HCT116 (cell line): ENCODE measurements at regions not wholly inside any gene's neighbourhood (a gene's known extent, or its start where the extent isn't known, plus 50 kb on each side); places are given as distances from the start of the nearest gene placed in this dataset.

Source experiments
- ATAC-seq: fragments of 200-7000 bp; cut with Tn5 transposase; 2 replicates; pipeline ENCODE4 v1.9.1; 2020; ENCODE audit warnings: mild to moderate bottlenecking, moderate library complexity
- BruUV-seq: library from RNA; stranded (reverse); fragments of 400-500 nt; replicated peaks from 2 replicates; lab custom pipeline; 2021; lab: Mats Ljungman, UMichigan
- CTCF ChIA-PET: fragments of 300-600 bp; sonication (Branson Sonifier 250); formaldehyde crosslinking; loops from one replicate; lab custom pipeline; 2021; ENCODE audit warnings: antibody characterized with exemption; lab: Charles Lee
- POLR2A ChIA-PET: fragments of 300-600, 350-600 bp; sonication (Branson Sonifier 250); formaldehyde crosslinking; loops from one replicate; lab custom pipeline; 2021; ENCODE audit warnings: antibody characterized with exemption; lab: Charles Lee
- RAD21 ChIA-PET, 2 experiments: fragments of 300-600 bp; sonication (Branson Sonifier 250); formaldehyde crosslinking; loops; one replicate each; lab custom pipeline; 2023; ENCODE audit warnings: low total read pairs in 2 of 2; ENCODE audit not compliant: uncharacterized antibody in 2 of 2, unreplicated experiment in 2 of 2, low non-redundant PET in 1 of 2; lab: Charles Lee
- DNase-seq: peaks from one replicate; pipeline ENCODE4 v3.0.0-alpha.2; 2010; ENCODE audit warnings: low read depth, low spot score
- H2AFZ ChIP-seq: fragments of 200-600 bp; shearing (Covaris generic), sonication (generic); 2 replicates; pipeline ENCODE4 v1.6.1; 2017; ENCODE audit warnings: low read depth, mixed run types, mixed read lengths, antibody characterized with exemption, low read length; ENCODE audit not compliant: poor library complexity, severe bottlenecking
- H3K27ac ChIP-seq: 2 replicates; pipeline ENCODE4 v1.5.1; 2012; ENCODE audit warnings: low read depth, low read length
- H3K27me3 ChIP-seq: fragments of 200-600 bp; sonication (generic); 2 replicates; pipeline ENCODE4 v1.6.1; 2016; ENCODE audit warnings: mixed run types, low read length, mixed read lengths; ENCODE audit not compliant: insufficient read depth
- H3K36me3 ChIP-seq, 2 experiments: fragments of 200-500 bp in 1 of 2; fragments of 200-600 bp in 1 of 2; sonication (Bioruptor generic) in 1 of 2; sonication (generic) in 1 of 2; 2 replicates each; pipeline versions ENCODE4 v1.5.1 to v1.6.1; 2014 to 2016; ENCODE audit warnings: low read length in 2 of 2, inconsistent platforms in 1 of 2, mixed read lengths in 1 of 2, mixed run types in 1 of 2; ENCODE audit not compliant: insufficient read depth in 2 of 2, control insufficient read depth in 1 of 2
- H3K4me1 ChIP-seq, 2 experiments: fragments of 200-600 bp in 1 of 2; sonication (generic) in 1 of 2; 2 replicates each; pipeline versions ENCODE4 v1.5.1 to v1.6.1; 2012 to 2017; ENCODE audit warnings: low read length in 2 of 2, inconsistent platforms in 1 of 2, mild to moderate bottlenecking in 1 of 2, mixed read lengths in 1 of 2, mixed run types in 1 of 2, moderate library complexity in 1 of 2; ENCODE audit not compliant: insufficient read depth in 2 of 2, control insufficient read depth in 1 of 2
- H3K4me2 ChIP-seq: fragments of 200-600 bp; sonication (generic); 2 replicates; pipeline ENCODE4 v1.6.1; 2017; ENCODE audit warnings: mixed run types, low read length, mixed read lengths
- H3K4me3 ChIP-seq, 2 experiments: fragments of 200-600 bp in 1 of 2; sonication (generic) in 1 of 2; replicated peaks in 1 of 2; 2 replicates each; pipeline ENCODE4 v1.5.1; 2011 to 2016; ENCODE audit warnings: low read length in 2 of 2, control low read depth in 1 of 2, low read depth in 1 of 2, mild to moderate bottlenecking in 1 of 2, mixed read lengths in 1 of 2, mixed run types in 1 of 2
- H3K79me2 ChIP-seq: fragments of 200-600 bp; sonication (generic); 2 replicates; pipeline ENCODE4 v1.6.1; 2017; ENCODE audit warnings: mild to moderate bottlenecking, mixed run types, low read length, moderate library complexity, mixed read lengths; ENCODE audit not compliant: insufficient read depth
- H3K9ac ChIP-seq: fragments of 200-600 bp; sonication (generic); 2 replicates; pipeline ENCODE4 v1.6.1; 2016; ENCODE audit warnings: low read length, mixed read lengths
- H3K9me2 ChIP-seq: fragments of 200-600 bp; sonication (generic), shearing (Covaris generic); 2 replicates; pipeline ENCODE4 v1.6.1; 2017; ENCODE audit warnings: mixed run types, mild to moderate bottlenecking, moderate library complexity; ENCODE audit not compliant: insufficient read depth
- H3K9me3 ChIP-seq, 2 experiments: fragments of 200-500 bp in 1 of 2; fragments of 200-600 bp in 1 of 2; sonication (Bioruptor generic) in 1 of 2; sonication (generic) in 1 of 2; 2 replicates each; pipeline ENCODE4 v1.6.1; 2014 to 2017; ENCODE audit warnings: low read length in 2 of 2, mixed read lengths in 2 of 2, inconsistent platforms in 1 of 2, low read depth in 1 of 2, mild to moderate bottlenecking in 1 of 2, mixed run types in 1 of 2, moderate library complexity in 1 of 2; ENCODE audit not compliant: control insufficient read depth in 1 of 2, insufficient read depth in 1 of 2
- H4K20me1 ChIP-seq: fragments of 200-600 bp; sonication (generic), shearing (Covaris generic); 2 replicates; pipeline ENCODE4 v1.6.1; 2017; ENCODE audit warnings: mixed run types, mild to moderate bottlenecking, moderate library complexity; ENCODE audit not compliant: insufficient read depth
- CBX3 ChIP-seq: IDR thresholded peaks from 2 replicates; pipeline ENCODE4 v1.6.1; 2012; ENCODE audit warnings: low read depth
- CEBPB ChIP-seq: IDR thresholded peaks from 2 replicates; pipeline ENCODE4 v1.6.1; 2012; ENCODE audit warnings: low read depth
- CTCF ChIP-seq, 3 experiments: fragments of 200-600 bp in 1 of 3; sonication (generic) in 1 of 3; IDR thresholded peaks in 2 of 3; conservative IDR thresholded peaks in 1 of 3; 2 replicates each; pipeline ENCODE4 v1.5.1; 2012 to 2017; ENCODE audit warnings: low read depth in 2 of 3, low read length in 2 of 3, antibody characterized with exemption in 1 of 3, borderline replicate concordance in 1 of 3, control low read depth in 1 of 3, mild to moderate bottlenecking in 1 of 3, mixed read lengths in 1 of 3, mixed run types in 1 of 3, moderate library complexity in 1 of 3; ENCODE audit not compliant: insufficient read depth in 1 of 3
- EGR1 ChIP-seq: IDR thresholded peaks from 2 replicates; pipeline ENCODE4 v1.6.1; 2012; ENCODE audit warnings: low read depth
- JUND ChIP-seq: IDR thresholded peaks from 2 replicates; pipeline ENCODE4 v1.6.1; 2012
- POLR2A ChIP-seq: IDR thresholded peaks from 2 replicates; pipeline ENCODE4 v1.7.0; 2011; ENCODE audit warnings: borderline replicate concordance; ENCODE audit not compliant: insufficient read depth, insufficient read length; ENCODE audit errors: extremely low read depth
- POLR2AphosphoS5 ChIP-seq: IDR thresholded peaks from 2 replicates; pipeline ENCODE4 v1.6.1; 2011; ENCODE audit warnings: mild to moderate bottlenecking, low read depth, low read length, moderate library complexity
- RAD21 ChIP-seq: IDR thresholded peaks from 2 replicates; pipeline ENCODE4 v1.6.1; 2012; ENCODE audit warnings: low read depth, mild to moderate bottlenecking
- SIN3A ChIP-seq: IDR thresholded peaks from 2 replicates; pipeline ENCODE4 v1.6.1; 2012; ENCODE audit warnings: low read depth
- SRF ChIP-seq: IDR thresholded peaks from 2 replicates; pipeline ENCODE4 v1.6.1; 2012; ENCODE audit warnings: low read depth
- TCF7L2 ChIP-seq: IDR thresholded peaks from 2 replicates; pipeline ENCODE4 v1.7.0; 2011; ENCODE audit warnings: borderline replicate concordance, inconsistent platforms; ENCODE audit not compliant: insufficient read depth, insufficient read length; ENCODE audit errors: extremely low read depth
- ZFX ChIP-seq: fragments of 450-650 bp; IDR thresholded peaks from 2 replicates; pipeline ENCODE4 v1.6.1; 2017
- intact Hi-C: fragments of 100-400 bp; cut with micrococcal nuclease; formaldehyde crosslinking; loops from 2 replicates; pipeline ENCODE4 v1.10.0; 2022
- TF ChIP-seq, protein P1 (sequence below): IDR thresholded peaks from 2 replicates; pipeline ENCODE4 v1.6.1; 2012
- TF ChIP-seq, protein P2 (sequence below): IDR thresholded peaks from 2 replicates; pipeline ENCODE4 v1.6.1; 2011; ENCODE audit warnings: mild to moderate bottlenecking, low read length, moderate library complexity; ENCODE audit not compliant: insufficient replicate concordance; ENCODE audit errors: extremely low read depth
- TF ChIP-seq, protein P3 (sequence below): IDR thresholded peaks from 2 replicates; pipeline ENCODE4 v1.6.1; 2012; ENCODE audit warnings: low read depth

GRCh38 chr2:109070290-109070689 is 58.7 kb upstream of the SH3RF3 start:
- TF ChIP-seq JUND, result no peak
- TF ChIP-seq ZFX, result no peak
- TF ChIP-seq CEBPB, result no peak
- TF ChIP-seq CTCF (IDR thresholded peaks at IDR 0.05 in 2 of 3, conservative IDR thresholded peaks at IDR 0.05 in 1 of 3; ENCODE audit: borderline replicate concordance in 1 of 3, insufficient read depth in 1 of 3, low read depth in 2 of 3, low read length in 2 of 3), result no peak
- TF ChIP-seq, protein P1, sequence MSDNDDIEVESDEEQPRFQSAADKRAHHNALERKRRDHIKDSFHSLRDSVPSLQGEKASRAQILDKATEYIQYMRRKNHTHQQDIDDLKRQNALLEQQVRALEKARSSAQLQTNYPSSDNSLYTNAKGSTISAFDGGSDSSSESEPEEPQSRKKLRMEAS, result no peak
- TF ChIP-seq TCF7L2, result no peak
- no peak for TF ChIP-seq POLR2AphosphoS5
- TF ChIP-seq, protein P2, sequence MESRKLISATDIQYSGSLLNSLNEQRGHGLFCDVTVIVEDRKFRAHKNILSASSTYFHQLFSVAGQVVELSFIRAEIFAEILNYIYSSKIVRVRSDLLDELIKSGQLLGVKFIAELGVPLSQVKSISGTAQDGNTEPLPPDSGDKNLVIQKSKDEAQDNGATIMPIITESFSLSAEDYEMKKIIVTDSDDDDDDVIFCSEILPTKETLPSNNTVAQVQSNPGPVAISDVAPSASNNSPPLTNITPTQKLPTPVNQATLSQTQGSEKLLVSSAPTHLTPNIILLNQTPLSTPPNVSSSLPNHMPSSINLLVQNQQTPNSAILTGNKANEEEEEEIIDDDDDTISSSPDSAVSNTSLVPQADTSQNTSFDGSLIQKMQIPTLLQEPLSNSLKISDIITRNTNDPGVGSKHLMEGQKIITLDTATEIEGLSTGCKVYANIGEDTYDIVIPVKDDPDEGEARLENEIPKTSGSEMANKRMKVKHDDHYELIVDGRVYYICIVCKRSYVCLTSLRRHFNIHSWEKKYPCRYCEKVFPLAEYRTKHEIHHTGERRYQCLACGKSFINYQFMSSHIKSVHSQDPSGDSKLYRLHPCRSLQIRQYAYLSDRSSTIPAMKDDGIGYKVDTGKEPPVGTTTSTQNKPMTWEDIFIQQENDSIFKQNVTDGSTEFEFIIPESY, result no peak
- TF ChIP-seq SIN3A, result no peak
- no peak for TF ChIP-seq POLR2A
- TF ChIP-seq CBX3, result no peak
- TF ChIP-seq SRF, result no peak
- TF ChIP-seq RAD21, result no peak
- TF ChIP-seq, protein P3, sequence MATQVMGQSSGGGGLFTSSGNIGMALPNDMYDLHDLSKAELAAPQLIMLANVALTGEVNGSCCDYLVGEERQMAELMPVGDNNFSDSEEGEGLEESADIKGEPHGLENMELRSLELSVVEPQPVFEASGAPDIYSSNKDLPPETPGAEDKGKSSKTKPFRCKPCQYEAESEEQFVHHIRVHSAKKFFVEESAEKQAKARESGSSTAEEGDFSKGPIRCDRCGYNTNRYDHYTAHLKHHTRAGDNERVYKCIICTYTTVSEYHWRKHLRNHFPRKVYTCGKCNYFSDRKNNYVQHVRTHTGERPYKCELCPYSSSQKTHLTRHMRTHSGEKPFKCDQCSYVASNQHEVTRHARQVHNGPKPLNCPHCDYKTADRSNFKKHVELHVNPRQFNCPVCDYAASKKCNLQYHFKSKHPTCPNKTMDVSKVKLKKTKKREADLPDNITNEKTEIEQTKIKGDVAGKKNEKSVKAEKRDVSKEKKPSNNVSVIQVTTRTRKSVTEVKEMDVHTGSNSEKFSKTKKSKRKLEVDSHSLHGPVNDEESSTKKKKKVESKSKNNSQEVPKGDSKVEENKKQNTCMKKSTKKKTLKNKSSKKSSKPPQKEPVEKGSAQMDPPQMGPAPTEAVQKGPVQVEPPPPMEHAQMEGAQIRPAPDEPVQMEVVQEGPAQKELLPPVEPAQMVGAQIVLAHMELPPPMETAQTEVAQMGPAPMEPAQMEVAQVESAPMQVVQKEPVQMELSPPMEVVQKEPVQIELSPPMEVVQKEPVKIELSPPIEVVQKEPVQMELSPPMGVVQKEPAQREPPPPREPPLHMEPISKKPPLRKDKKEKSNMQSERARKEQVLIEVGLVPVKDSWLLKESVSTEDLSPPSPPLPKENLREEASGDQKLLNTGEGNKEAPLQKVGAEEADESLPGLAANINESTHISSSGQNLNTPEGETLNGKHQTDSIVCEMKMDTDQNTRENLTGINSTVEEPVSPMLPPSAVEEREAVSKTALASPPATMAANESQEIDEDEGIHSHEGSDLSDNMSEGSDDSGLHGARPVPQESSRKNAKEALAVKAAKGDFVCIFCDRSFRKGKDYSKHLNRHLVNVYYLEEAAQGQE, result no peak
- no peak for TF ChIP-seq EGR1
- no TSS peak for BruUV-seq
- POLR2A ChIA-PET, result no interaction called here
- Histone ChIP-seq H3K4me1 (no peaks in the 10 kb centered on the region), H3K9ac (no peak overlapping the region), H3K36me3 (no peaks in the 10 kb centered on the region), H3K27me3 (no peaks in the 10 kb centered on the region), H3K9me2 (no peaks in the 10 kb centered on the region), H3K27ac (no peak overlapping the region), H3K4me3 (no peak overlapping the region), H4K20me1 (no peaks in the 10 kb centered on the region), H3K79me2 (no peaks in the 10 kb centered on the region), H3K9me3 (no peaks in the 10 kb centered on the region), H3K4me2 (no peak overlapping the region), H2AFZ (no peak overlapping the region)
- intact Hi-C loops, result no loop called here
- DNase-seq (no peak), ATAC-seq (no peak)
- CTCF ChIA-PET, result no interaction called here
- RAD21 ChIA-PET, result no interaction called here
